Skeletal muscle tissue (tissue), 3 donors: ENCODE measurements at regions not wholly inside any gene's neighbourhood (a gene's known extent, or its start where the extent isn't known, plus 50 kb on each side); places are given as distances from the start of the nearest gene placed in this dataset.
"Not testable (repeated sequence)": the region's sequence is repeated elsewhere in the genome, so short reads cannot be mapped to it uniquely, and the experiment has no call there.

Source experiments
- H3K27ac ChIP-seq: one replicate; pipeline ENCODE4 v1.7.0; 2013; ENCODE audit warnings: mild to moderate bottlenecking, low read depth, low read length, inconsistent platforms
- H3K27me3 ChIP-seq, 3 donors: one replicate each; pipeline ENCODE4 v1.7.0; 2013; ENCODE audit warnings: low read length in 3 of 3; ENCODE audit not compliant: control insufficient read depth in 3 of 3, insufficient read depth in 3 of 3
- H3K36me3 ChIP-seq, 3 donors: one replicate each; pipeline ENCODE4 v1.7.0; 2013; ENCODE audit warnings: low read length in 3 of 3; ENCODE audit not compliant: control insufficient read depth in 3 of 3, insufficient read depth in 3 of 3
- H3K4me1 ChIP-seq, 3 donors: one replicate each; pipeline ENCODE4 v1.7.0; 2013; ENCODE audit warnings: low read length in 3 of 3, mild to moderate bottlenecking in 3 of 3; ENCODE audit not compliant: control insufficient read depth in 3 of 3, insufficient read depth in 3 of 3
- H3K4me3 ChIP-seq, 3 donors: one replicate each; pipeline ENCODE4 v1.7.0; 2013; ENCODE audit warnings: low read length in 3 of 3
- H3K9ac ChIP-seq, 3 donors: one replicate each; pipeline ENCODE4 v1.7.0; 2013; ENCODE audit warnings: low read length in 3 of 3, mild to moderate bottlenecking in 3 of 3, moderate library complexity in 2 of 3, low read depth in 1 of 3
- H3K9me3 ChIP-seq, 3 donors: one replicate each; pipeline ENCODE4 v1.7.0; 2013; ENCODE audit warnings: low read length in 3 of 3; ENCODE audit not compliant: control insufficient read depth in 3 of 3
- donor health status: Osteomylitis.

- Histone ChIP-seq H3K27me3 (peaks cover 0 to 4% (median 4%) of the 10 kb centered on the region in 3 donors), H3K9ac (no peak overlapping the region), H3K9me3 (no peaks in the 10 kb centered on the region), H3K4me1 (no peaks in the 10 kb centered on the region), H3K27ac (no peak overlapping the region), H3K36me3 (no peaks in the 10 kb centered on the region), H3K4me3 (no peak overlapping the region)
Observed at GRCh38 chr6:16939351-16939750, 162.5 kb upstream of the STMND1 start.

- Histone ChIP-seq H3K4me1 (no peaks in the 10 kb centered on the region), H3K36me3 (no peaks in the 10 kb centered on the region), H3K9ac (no peak overlapping the region), H3K4me3 (no peak overlapping the region), H3K27ac (no peak overlapping the region), H3K27me3 (peaks cover 0 to 4% (median 4%) of the 10 kb centered on the region in 3 donors), H3K9me3 (no peaks in the 10 kb centered on the region)
Observed at GRCh38 chr6:16936893-16937292, 165.0 kb upstream of the STMND1 start.

- H3K9me3 ChIP-seq = no peaks in the 10 kb centered on the region
- H3K36me3 ChIP-seq = no peaks in the 10 kb centered on the region
- no peak overlapping the region for H3K9ac ChIP-seq
- H3K4me3 ChIP-seq = no peak overlapping the region
- no peak overlapping the region for H3K27ac ChIP-seq
- no peaks in the 10 kb centered on the region for H3K27me3 ChIP-seq
- H3K4me1 ChIP-seq = no peaks in the 10 kb centered on the region
Observed at GRCh38 chr6:16933961-16934360, 167.9 kb upstream of the STMND1 start.

- no peaks in the 10 kb centered on the region for H3K27me3 ChIP-seq
- no peak overlapping the region for H3K9ac ChIP-seq
- H3K4me1 ChIP-seq = no peaks in the 10 kb centered on the region
- no peaks in the 10 kb centered on the region for H3K36me3 ChIP-seq
- H3K9me3 ChIP-seq = no peaks in the 10 kb centered on the region
- H3K27ac ChIP-seq = no peak overlapping the region
- no peak overlapping the region for H3K4me3 ChIP-seq
Observed at GRCh38 chr6:16933532-16933931, 168.3 kb upstream of the STMND1 start.

- H3K27me3 ChIP-seq = no peaks in the 10 kb centered on the region
- no peaks in the 10 kb centered on the region for H3K9me3 ChIP-seq
- H3K4me3 ChIP-seq = no peak overlapping the region
- no peaks in the 10 kb centered on the region for H3K36me3 ChIP-seq
- no peak overlapping the region for H3K9ac ChIP-seq
- H3K27ac ChIP-seq = no peak overlapping the region
- H3K4me1 ChIP-seq = no peaks in the 10 kb centered on the region
Observed at GRCh38 chr6:16932920-16933319, 168.9 kb upstream of the STMND1 start.

- not testable (repeated sequence) for H3K9me3 ChIP-seq, H3K27me3 ChIP-seq, H3K27ac ChIP-seq, H3K36me3 ChIP-seq, H3K4me1 ChIP-seq, H3K4me3 ChIP-seq, H3K9ac ChIP-seq
Observed at GRCh38 chr6:16931079-16931478, 169.8 kb upstream of the ATXN1 start.

GRCh38 chr6:16930432-16930831 lies 169.2 kb upstream of the ATXN1 start:
- no peak overlapping the region for H3K27ac ChIP-seq
- no peak overlapping the region for H3K9ac ChIP-seq

GRCh38 chr6:16929809-16930208 lies 168.5 kb upstream of the ATXN1 start:
- no peaks in the 10 kb centered on the region for H3K36me3 ChIP-seq
- H3K27me3 ChIP-seq = no peaks in the 10 kb centered on the region
- no peaks in the 10 kb centered on the region for H3K4me1 ChIP-seq
- H3K9ac ChIP-seq = no peak overlapping the region
- no peak overlapping the region for H3K27ac ChIP-seq
- H3K9me3 ChIP-seq = no peaks in the 10 kb centered on the region
- no peak overlapping the region for H3K4me3 ChIP-seq

More at GRCh38 chr6:16930432-16930831, 169.2 kb upstream of the ATXN1 start:
- H3K9me3 ChIP-seq = no peaks in the 10 kb centered on the region
- no peaks in the 10 kb centered on the region for H3K27me3 ChIP-seq
- no peak overlapping the region for H3K4me3 ChIP-seq
- no peaks in the 10 kb centered on the region for H3K36me3 ChIP-seq
- no peaks in the 10 kb centered on the region for H3K4me1 ChIP-seq

- no peak overlapping the region for H3K27ac ChIP-seq
Observed at GRCh38 chr6:16928387-16928786, 167.1 kb upstream of the ATXN1 start.

GRCh38 chr6:16927205-16927604 lies 165.9 kb upstream of the ATXN1 start:
- no peak overlapping the region for H3K9ac ChIP-seq

More at GRCh38 chr6:16928387-16928786, 167.1 kb upstream of the ATXN1 start:
- H3K27me3 ChIP-seq = no peaks in the 10 kb centered on the region
- no peak overlapping the region for H3K4me3 ChIP-seq
- H3K9me3 ChIP-seq = no peaks in the 10 kb centered on the region
- H3K36me3 ChIP-seq = no peaks in the 10 kb centered on the region
- H3K9ac ChIP-seq = no peak overlapping the region
- no peaks in the 10 kb centered on the region for H3K4me1 ChIP-seq

GRCh38 chr6:16925461-16925860 lies 164.2 kb upstream of the ATXN1 start:
- Histone ChIP-seq H3K9ac (no peak overlapping the region), H3K9me3 (no peaks in the 10 kb centered on the region)

More at GRCh38 chr6:16927205-16927604, 165.9 kb upstream of the ATXN1 start:
- H3K27me3 ChIP-seq = no peaks in the 10 kb centered on the region
- no peaks in the 10 kb centered on the region for H3K4me1 ChIP-seq
- H3K36me3 ChIP-seq = no peaks in the 10 kb centered on the region
- H3K27ac ChIP-seq = no peak overlapping the region
- H3K9me3 ChIP-seq = no peaks in the 10 kb centered on the region
- H3K4me3 ChIP-seq = no peak overlapping the region

More at GRCh38 chr6:16925461-16925860, 164.2 kb upstream of the ATXN1 start:
- Histone ChIP-seq H3K36me3 (no peaks in the 10 kb centered on the region), H3K4me3 (no peak overlapping the region), H3K4me1 (no peaks in the 10 kb centered on the region), H3K27ac (no peak overlapping the region), H3K27me3 (no peaks in the 10 kb centered on the region)
